Panc1 (cell line): ENCODE measurements at regions not wholly inside any gene's neighbourhood (a gene's known extent, or its start where the extent isn't known, plus 50 kb on each side); places are given as distances from the start of the nearest gene placed in this dataset.

Experiments used
- ATAC-seq: fragments of 200-7000 bp; cut with Tn5 transposase; 2 replicates; pipeline ENCODE4 v1.9.1; 2020; ENCODE audit warnings: mild to moderate bottlenecking, moderate library complexity
- BruUV-seq: library from RNA; stranded (reverse); fragments of 400-500 nt; replicated peaks from 2 replicates; lab custom pipeline; 2021; lab: Mats Ljungman, UMichigan
- CTCF ChIA-PET: fragments of 300-600 bp; sonication (Branson Sonifier 250); formaldehyde crosslinking; loops from one replicate; lab custom pipeline; 2022; ENCODE audit warnings: antibody characterized with exemption; lab: Charles Lee
- POLR2A ChIA-PET: fragments of 300-600 bp; sonication (Branson Sonifier 250); formaldehyde crosslinking; loops from one replicate; lab custom pipeline; 2022; ENCODE audit warnings: antibody characterized with exemption; lab: Charles Lee
- DNase-seq: peaks from one replicate; pipeline ENCODE4 v3.0.0-alpha.2; 2010; ENCODE audit warnings: low read depth, low spot score
- H3K27ac ChIP-seq: 2 replicates; pipeline ENCODE4 v1.5.1; 2011; ENCODE audit warnings: mild to moderate bottlenecking, low read length, inconsistent platforms
- H3K27me3 ChIP-seq: fragments of 200-500 bp; sonication (Bioruptor generic); 2 replicates; pipeline ENCODE4 v1.6.0; 2014; ENCODE audit warnings: low read length, inconsistent platforms; ENCODE audit not compliant: control insufficient read depth, insufficient read depth
- H3K36me3 ChIP-seq: fragments of 200-500 bp; sonication (Bioruptor generic); 2 replicates; pipeline ENCODE4 v1.5.1; 2014; ENCODE audit warnings: inconsistent platforms, mild to moderate bottlenecking, low read length, moderate library complexity; ENCODE audit not compliant: control insufficient read depth, insufficient read depth
- H3K4me1 ChIP-seq: 2 replicates; pipeline ENCODE4 v1.5.1; 2011; ENCODE audit warnings: inconsistent platforms, mild to moderate bottlenecking, low read length, moderate library complexity; ENCODE audit not compliant: control insufficient read depth, insufficient read depth
- H3K4me3 ChIP-seq, 2 experiments: 2 replicates each; pipeline ENCODE4 v1.5.1; 2011 to 2012; ENCODE audit warnings: low read depth in 2 of 2, low read length in 2 of 2, mild to moderate bottlenecking in 2 of 2, inconsistent platforms in 1 of 2, moderate library complexity in 1 of 2
- H3K9me3 ChIP-seq: fragments of 200-500 bp; sonication (Bioruptor generic); 2 replicates; pipeline ENCODE4 v1.5.1; 2014; ENCODE audit warnings: low read depth, mild to moderate bottlenecking, inconsistent platforms, low read length, moderate library complexity; ENCODE audit not compliant: control insufficient read depth, insufficient read depth
- CTCF ChIP-seq: fragments of 450-650 bp; IDR thresholded peaks from 2 replicates; pipeline ENCODE4 v1.5.1; 2017; ENCODE audit warnings: mild to moderate bottlenecking
- POLR2AphosphoS5 ChIP-seq: IDR thresholded peaks from 2 replicates; pipeline ENCODE4 v1.6.1; 2012; ENCODE audit warnings: mild to moderate bottlenecking, low read depth, low read length, moderate library complexity
- REST ChIP-seq, 2 experiments: IDR thresholded peaks; 2 replicates each; pipeline ENCODE4 v1.6.1; 2011 to 2012; ENCODE audit warnings: low read depth in 2 of 2, control low read depth in 1 of 2, low read length in 1 of 2, mild to moderate bottlenecking in 1 of 2, moderate library complexity in 1 of 2; ENCODE audit not compliant: insufficient read depth in 1 of 2
- SIN3A ChIP-seq: IDR thresholded peaks from 2 replicates; pipeline ENCODE4 v1.6.1; 2012; ENCODE audit warnings: low read depth, mild to moderate bottlenecking, low read length, moderate library complexity, borderline replicate concordance; ENCODE audit not compliant: insufficient read depth
- TCF7L2 ChIP-seq: IDR thresholded peaks from 2 replicates; pipeline ENCODE4 v1.6.1; 2011; ENCODE audit warnings: mild to moderate bottlenecking, low read depth, low read length, inconsistent platforms
- in situ Hi-C: cut with HindIII; loops from 2 replicates; pipeline ENCODE4 v1.10.0; 2016; ENCODE audit warnings: low sequenced_read_pairs, low pct_unique_long_range_greater_than_20kb
- intact Hi-C: fragments of 100-400 bp; cut with micrococcal nuclease; formaldehyde crosslinking; loops from one replicate; pipeline ENCODE4 v1.10.0; 2022; ENCODE audit not compliant: unreplicated experiment

DNA sequence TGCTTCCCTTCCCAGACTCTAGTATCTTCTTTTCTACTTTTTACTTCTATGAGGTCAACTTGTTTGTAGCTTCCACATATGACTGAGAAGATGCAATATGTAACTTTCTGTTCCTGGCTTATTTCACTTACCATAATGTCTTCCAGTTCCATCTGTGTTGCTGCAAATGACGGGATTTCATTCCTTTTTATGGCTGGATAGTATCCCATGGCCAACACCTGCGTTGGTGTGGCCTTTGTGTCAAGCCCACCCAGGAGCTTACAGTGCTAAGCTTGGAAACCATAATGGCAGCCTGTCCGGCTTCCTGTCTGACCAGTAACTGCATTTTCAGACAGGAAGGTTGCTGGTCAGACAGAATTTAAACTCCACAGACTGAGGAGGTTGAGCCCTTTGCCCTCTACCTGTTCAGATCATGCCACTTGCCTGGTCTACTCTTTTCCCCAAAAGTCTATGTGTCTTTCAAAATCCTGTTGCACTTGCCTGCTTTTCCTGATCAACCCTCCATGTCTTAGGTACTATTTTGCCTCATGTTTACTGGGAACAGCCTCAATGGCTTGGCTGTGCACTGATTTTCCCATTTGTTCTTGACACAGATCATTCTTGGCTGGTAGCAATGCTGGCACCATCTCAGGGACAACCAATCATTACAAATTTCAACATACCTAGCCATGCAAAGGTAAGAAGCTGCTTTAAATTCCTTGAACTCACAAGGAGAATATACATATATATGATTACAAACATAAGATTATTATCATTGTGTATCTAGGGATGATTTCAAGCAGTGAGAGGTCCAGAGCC lies 114.3 kb upstream of the PLEKHG1 start:
- H3K9me3 ChIP-seq: no peaks in the 10 kb centered on the region
- intact Hi-C loops: no loop called here
- CTCF ChIA-PET: no interaction called here
- no peak for TF ChIP-seq CTCF
- no peak for TF ChIP-seq SIN3A
- TF ChIP-seq REST (IDR thresholded peaks at IDR 0.05; ENCODE audit: insufficient read depth in 1 of 2, low read depth in 2 of 2, low read length in 1 of 2): no peak
- no peak for TF ChIP-seq TCF7L2
- TF ChIP-seq POLR2AphosphoS5: no peak
- H3K4me1 ChIP-seq: no peaks in the 10 kb centered on the region
- H3K36me3 ChIP-seq: no peaks in the 10 kb centered on the region
- POLR2A ChIA-PET: no interaction called here
- no peaks in the 10 kb centered on the region for H3K27me3 ChIP-seq
- DNase-seq: no peak
- BruUV-seq: no TSS peak
- H3K27ac ChIP-seq: no peak overlapping the region
- H3K4me3 ChIP-seq: no peak overlapping the region
- ATAC-seq: no peak
- in situ Hi-C loops: no loop called here

DNA sequence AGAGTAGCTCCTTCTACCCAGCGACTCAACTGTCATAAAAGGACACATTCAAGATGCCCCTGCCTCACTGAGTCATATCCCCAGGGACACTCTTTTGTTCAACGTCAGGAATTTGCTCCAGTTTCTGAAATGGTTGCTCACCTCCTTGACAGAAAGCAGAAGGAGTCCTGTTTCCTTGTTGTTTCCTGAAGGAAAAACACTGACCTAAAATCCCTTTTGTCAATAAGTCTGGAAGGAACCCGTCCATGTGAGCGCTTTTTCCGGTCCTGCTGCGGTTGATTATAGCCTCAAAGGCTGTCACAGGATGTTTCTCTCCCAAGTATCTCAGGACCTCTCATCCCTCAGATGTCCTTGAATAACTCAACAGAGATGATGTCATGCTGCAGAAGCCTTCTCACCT lies 113.6 kb upstream of the PLEKHG1 start:
- no TSS peak for BruUV-seq
- Histone ChIP-seq H3K4me3 (no peak overlapping the region), H3K36me3 (no peaks in the 10 kb centered on the region), H3K27me3 (no peaks in the 10 kb centered on the region), H3K27ac (no peak overlapping the region), H3K4me1 (no peaks in the 10 kb centered on the region), H3K9me3 (no peaks in the 10 kb centered on the region)
- CTCF ChIA-PET: no interaction called here
- DNase-seq (no peak), ATAC-seq (no peak)
- in situ Hi-C loops: no loop called here
- no peak for TF ChIP-seq POLR2AphosphoS5
- no peak for TF ChIP-seq CTCF
- TF ChIP-seq SIN3A: no peak
- TF ChIP-seq TCF7L2: no peak
- intact Hi-C loops: no loop called here
- POLR2A ChIA-PET: no interaction called here
